ENCODE measurements at regions not wholly inside any gene's neighbourhood (a gene's known extent, or its start where the extent isn't known, plus 50 kb on each side); places are given as distances from the start of the nearest gene placed in this dataset.

DNA sequence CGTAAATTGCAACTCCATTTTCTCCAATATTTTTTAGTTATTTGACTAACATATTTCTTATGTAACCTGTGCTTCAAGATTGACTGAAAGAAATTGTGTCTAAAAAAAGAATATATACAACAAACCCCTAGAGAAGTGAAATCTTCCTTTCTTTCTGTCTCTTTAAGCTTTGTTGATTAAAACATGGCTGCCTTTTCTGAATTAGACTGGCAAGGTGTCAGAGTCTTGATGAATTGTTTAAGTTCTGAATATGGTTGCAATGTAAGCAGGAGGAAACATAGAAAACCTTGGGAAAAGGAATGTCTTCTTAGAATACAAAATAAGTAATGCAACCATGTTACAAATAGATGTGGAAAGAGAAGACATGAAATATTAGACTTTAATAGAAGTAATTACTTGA, 209.8 kb upstream of the CTNND2 start:
- TF ChIP-seq GLIS3 (CRISPR knock-in tag; IDR thresholded peaks at IDR 0.05): no peak
- TF ChIP-seq OSR1 (CRISPR knock-in tag; IDR thresholded peaks at IDR 0.05): no peak
- TF ChIP-seq ZFP30 (CRISPR knock-in tag; IDR thresholded peaks at IDR 0.05): no peak
- TF ChIP-seq ZNF8 (CRISPR knock-in tag; IDR thresholded peaks at IDR 0.05): no peak
- no peak for ATAC-seq

DNA sequence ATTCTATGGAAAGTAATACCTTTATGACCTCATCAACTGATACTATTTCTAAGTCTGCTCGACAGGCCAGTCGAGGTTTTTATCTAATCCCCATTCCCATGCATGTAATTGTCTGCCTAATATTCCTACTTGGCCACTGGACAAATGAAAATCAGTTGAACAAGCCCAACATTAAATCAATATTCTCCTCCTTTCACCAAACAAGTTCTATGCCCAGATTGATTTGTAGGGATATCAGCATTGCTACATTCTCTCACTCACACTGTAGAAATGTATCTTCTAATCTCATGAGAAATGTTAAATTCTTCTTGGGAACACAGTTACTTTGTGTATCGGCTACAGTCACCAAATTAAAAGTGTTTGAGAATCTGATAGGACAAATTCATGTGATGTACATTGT, 208.8 kb upstream of the CTNND2 start:
- no peak for TF ChIP-seq TOX (CRISPR knock-in tag; IDR thresholded peaks at IDR 0.05; ENCODE audit: borderline replicate concordance)
- no peak for TF ChIP-seq ZFP30 (CRISPR knock-in tag; IDR thresholded peaks at IDR 0.05)
- TF ChIP-seq ISL1 (CRISPR knock-in tag; IDR thresholded peaks at IDR 0.05): no peak
- TF ChIP-seq, protein P1, sequence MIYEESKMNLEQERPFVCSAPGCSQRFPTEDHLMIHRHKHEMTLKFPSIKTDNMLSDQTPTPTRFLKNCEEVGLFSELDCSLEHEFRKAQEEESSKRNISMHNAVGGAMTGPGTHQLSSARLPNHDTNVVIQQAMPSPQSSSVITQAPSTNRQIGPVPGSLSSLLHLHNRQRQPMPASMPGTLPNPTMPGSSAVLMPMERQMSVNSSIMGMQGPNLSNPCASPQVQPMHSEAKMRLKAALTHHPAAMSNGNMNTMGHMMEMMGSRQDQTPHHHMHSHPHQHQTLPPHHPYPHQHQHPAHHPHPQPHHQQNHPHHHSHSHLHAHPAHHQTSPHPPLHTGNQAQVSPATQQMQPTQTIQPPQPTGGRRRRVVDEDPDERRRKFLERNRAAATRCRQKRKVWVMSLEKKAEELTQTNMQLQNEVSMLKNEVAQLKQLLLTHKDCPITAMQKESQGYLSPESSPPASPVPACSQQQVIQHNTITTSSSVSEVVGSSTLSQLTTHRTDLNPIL (CRISPR knock-in tag; IDR thresholded peaks at IDR 0.05; ENCODE audit: low read depth): no peak
- TF ChIP-seq ESRRG (CRISPR knock-in tag; IDR thresholded peaks at IDR 0.05): no peak
- no peak for TF ChIP-seq PPARA (CRISPR knock-in tag; IDR thresholded peaks at IDR 0.05; ENCODE audit: borderline replicate concordance)
- TF ChIP-seq SNAI2 (CRISPR knock-in tag; IDR thresholded peaks at IDR 0.05): no peak
- no peak for TF ChIP-seq PATZ1 (CRISPR knock-in tag; IDR thresholded peaks at IDR 0.05; ENCODE audit: borderline replicate concordance)
- TF ChIP-seq BACH2 (CRISPR knock-in tag; IDR thresholded peaks at IDR 0.05; ENCODE audit: borderline replicate concordance): no peak
- TF ChIP-seq ARNTL (CRISPR knock-in tag; IDR thresholded peaks at IDR 0.05; ENCODE audit: borderline replicate concordance, low read depth): no peak
- no peak for TF ChIP-seq ZC3H10 (CRISPR knock-in tag; IDR thresholded peaks at IDR 0.05)
- no peak for TF ChIP-seq TSHZ2 (CRISPR knock-in tag; IDR thresholded peaks at IDR 0.05)
- no peak for TF ChIP-seq ZNF565 (CRISPR knock-in tag; conservative IDR thresholded peaks at IDR 0.05; ENCODE audit: low read depth)
- TF ChIP-seq ZNF8 (CRISPR knock-in tag; IDR thresholded peaks at IDR 0.05): no peak
- TF ChIP-seq POU6F1 (CRISPR knock-in tag; IDR thresholded peaks at IDR 0.05; ENCODE audit: borderline replicate concordance, low read depth): no peak
- no peak for TF ChIP-seq ZNF70 (CRISPR knock-in tag; IDR thresholded peaks at IDR 0.05)
- TF ChIP-seq TCF4 (CRISPR knock-in tag; IDR thresholded peaks at IDR 0.05; ENCODE audit: borderline replicate concordance): no peak
- no peak for TF ChIP-seq OSR1 (CRISPR knock-in tag; IDR thresholded peaks at IDR 0.05)
- TF ChIP-seq RARB (CRISPR knock-in tag; IDR thresholded peaks at IDR 0.05): no peak
- TF ChIP-seq ZFP3 (CRISPR knock-in tag; IDR thresholded peaks at IDR 0.05): no peak
- ATAC-seq: no peak

DNA sequence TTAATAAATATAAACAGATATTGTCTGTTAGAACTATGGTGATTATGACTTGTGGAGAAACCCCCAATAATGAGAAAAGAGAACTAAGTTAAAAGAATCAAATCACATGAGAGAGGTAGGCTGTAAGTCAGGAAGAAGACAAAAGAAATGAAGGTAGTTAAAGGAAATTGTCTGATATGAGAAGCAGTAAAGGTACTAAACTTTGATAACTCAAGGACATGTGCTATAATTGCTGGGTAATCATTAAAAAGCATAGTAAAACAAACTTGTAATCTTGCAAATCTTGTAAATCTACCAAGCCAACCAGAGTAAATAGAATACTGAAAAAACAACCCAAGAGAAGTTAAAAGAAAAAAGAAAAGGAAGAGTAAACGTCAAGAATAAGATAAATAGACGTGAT, 207.0 kb upstream of the CTNND2 start:
- no peak for ATAC-seq
- TF ChIP-seq ZNF565 (CRISPR knock-in tag; conservative IDR thresholded peaks at IDR 0.05; ENCODE audit: low read depth) (no peak), ZNF8 (CRISPR knock-in tag; IDR thresholded peaks at IDR 0.05) (no peak), ARNTL (CRISPR knock-in tag; IDR thresholded peaks at IDR 0.05; ENCODE audit: borderline replicate concordance, low read depth) (no peak), POU6F1 (CRISPR knock-in tag; IDR thresholded peaks at IDR 0.05; ENCODE audit: borderline replicate concordance, low read depth) (no peak), PPARA (CRISPR knock-in tag; IDR thresholded peaks at IDR 0.05; ENCODE audit: borderline replicate concordance) (no peak), CSDC2 (CRISPR knock-in tag; IDR thresholded peaks at IDR 0.05) (no peak)

Data from SK-N-SH treated with all-trans-retinoic acid at 6 μM for 48 hours (cell line).